DND-41 (cell line): ENCODE measurements at regions not wholly inside any gene's neighbourhood (a gene's known extent, or its start where the extent isn't known, plus 50 kb on each side); places are given as distances from the start of the nearest gene placed in this dataset.

Experiments
- ATAC-seq: fragments of 200-7000 bp; cut with Tn5 transposase; 3 replicates; pipeline ENCODE4 v1.9.1; 2021; ENCODE audit warnings: low read depth; ENCODE audit not compliant: insufficient read depth
- DNase-seq: peaks from one replicate; pipeline ENCODE4 v3.0.0-alpha.2; 2020
- H2AFZ ChIP-seq: 2 replicates; pipeline ENCODE4 v1.6.0; 2012; ENCODE audit warnings: low read depth, low read length
- H3K27ac ChIP-seq: 2 replicates; pipeline ENCODE4 v1.5.1; 2012; ENCODE audit warnings: low read length, inconsistent platforms
- H3K27me3 ChIP-seq: fragments of 200-600 bp; sonication (generic); 2 replicates; pipeline ENCODE4 v1.6.0; 2012; ENCODE audit warnings: low read length, mild to moderate bottlenecking, inconsistent platforms; ENCODE audit not compliant: insufficient read depth, poor library complexity
- H3K36me3 ChIP-seq: 2 replicates; pipeline ENCODE4 v1.5.1; 2012; ENCODE audit warnings: low read length, inconsistent platforms; ENCODE audit not compliant: insufficient read depth
- H3K4me1 ChIP-seq: 2 replicates; pipeline ENCODE4 v1.5.1; 2012; ENCODE audit warnings: mild to moderate bottlenecking, low read length; ENCODE audit not compliant: insufficient read depth
- H3K4me2 ChIP-seq: 2 replicates; pipeline ENCODE4 v1.6.0; 2012; ENCODE audit warnings: mild to moderate bottlenecking, moderate library complexity, low read length, inconsistent platforms; ENCODE audit not compliant: insufficient read depth
- H3K4me3 ChIP-seq, 2 experiments: fragments of 200-600 bp in 1 of 2; shearing (Covaris generic) in 1 of 2; 2 replicates each; pipeline ENCODE4 v1.5.1; 2012 to 2016; ENCODE audit warnings: inconsistent platforms in 2 of 2, low read length in 2 of 2, mild to moderate bottlenecking in 2 of 2, low read depth in 1 of 2, moderate library complexity in 1 of 2
- H3K79me2 ChIP-seq: 2 replicates; pipeline ENCODE4 v1.6.0; 2012; ENCODE audit warnings: low read length, inconsistent platforms; ENCODE audit not compliant: insufficient read depth
- H3K9ac ChIP-seq: 2 replicates; pipeline ENCODE4 v1.6.0; 2012; ENCODE audit warnings: low read depth, mild to moderate bottlenecking, inconsistent platforms, low read length, moderate library complexity
- H3K9me3 ChIP-seq: 2 replicates; pipeline ENCODE4 v1.5.1; 2012; ENCODE audit warnings: low read length, moderate library complexity, mild to moderate bottlenecking, inconsistent platforms; ENCODE audit not compliant: insufficient read depth, severe bottlenecking
- H4K20me1 ChIP-seq: 2 replicates; pipeline ENCODE4 v1.6.0; 2012; ENCODE audit warnings: low read length; ENCODE audit not compliant: insufficient read depth
- EZH2 ChIP-seq: IDR thresholded peaks from 3 replicates; pipeline ENCODE4 v1.6.1; 2012; ENCODE audit warnings: borderline replicate concordance, low read depth, mild to moderate bottlenecking, moderate library complexity, low read length, inconsistent platforms; ENCODE audit not compliant: severe bottlenecking
- TF ChIP-seq, protein P1 (sequence below): IDR thresholded peaks from 2 replicates; pipeline ENCODE4 v1.5.1; 2012; ENCODE audit warnings: borderline replicate concordance, low read length, moderate library complexity, mild to moderate bottlenecking; ENCODE audit not compliant: poor library complexity, severe bottlenecking; ENCODE audit errors: extremely low read depth

- Histone ChIP-seq H4K20me1 (no peaks in the 10 kb centered on the region), H3K27ac (no peak overlapping the region), H3K4me1 (no peaks in the 10 kb centered on the region), H3K9me3 (no peaks in the 10 kb centered on the region), H3K4me2 (no peak overlapping the region), H2AFZ (no peak overlapping the region), H3K9ac (no peak overlapping the region), H3K79me2 (no peaks in the 10 kb centered on the region), H3K4me3 (no peak overlapping the region), H3K36me3 (peaks cover 81% of the 10 kb centered on the region), H3K27me3 (no peaks in the 10 kb centered on the region)
- ATAC-seq (no peak), DNase-seq (no peak)
- TF ChIP-seq EZH2 = no peak
- TF ChIP-seq, protein P1, sequence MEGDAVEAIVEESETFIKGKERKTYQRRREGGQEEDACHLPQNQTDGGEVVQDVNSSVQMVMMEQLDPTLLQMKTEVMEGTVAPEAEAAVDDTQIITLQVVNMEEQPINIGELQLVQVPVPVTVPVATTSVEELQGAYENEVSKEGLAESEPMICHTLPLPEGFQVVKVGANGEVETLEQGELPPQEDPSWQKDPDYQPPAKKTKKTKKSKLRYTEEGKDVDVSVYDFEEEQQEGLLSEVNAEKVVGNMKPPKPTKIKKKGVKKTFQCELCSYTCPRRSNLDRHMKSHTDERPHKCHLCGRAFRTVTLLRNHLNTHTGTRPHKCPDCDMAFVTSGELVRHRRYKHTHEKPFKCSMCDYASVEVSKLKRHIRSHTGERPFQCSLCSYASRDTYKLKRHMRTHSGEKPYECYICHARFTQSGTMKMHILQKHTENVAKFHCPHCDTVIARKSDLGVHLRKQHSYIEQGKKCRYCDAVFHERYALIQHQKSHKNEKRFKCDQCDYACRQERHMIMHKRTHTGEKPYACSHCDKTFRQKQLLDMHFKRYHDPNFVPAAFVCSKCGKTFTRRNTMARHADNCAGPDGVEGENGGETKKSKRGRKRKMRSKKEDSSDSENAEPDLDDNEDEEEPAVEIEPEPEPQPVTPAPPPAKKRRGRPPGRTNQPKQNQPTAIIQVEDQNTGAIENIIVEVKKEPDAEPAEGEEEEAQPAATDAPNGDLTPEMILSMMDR = no peak
These were observed 151.4 kb downstream of the SNRPN start for GRCh38 chr15:25106209-25106608.

GRCh38 chr15:25133804-25134203 is 179.0 kb downstream of the SNRPN start:
- TF ChIP-seq EZH2 = no peak
- TF ChIP-seq, protein P1 = no peak
- ATAC-seq (no peak), DNase-seq (no peak)
- Histone ChIP-seq H3K27ac (no peak overlapping the region), H3K4me1 (no peaks in the 10 kb centered on the region), H3K4me2 (no peak overlapping the region), H3K36me3 (no peaks in the 10 kb centered on the region), H3K27me3 (no peaks in the 10 kb centered on the region), H2AFZ (no peak overlapping the region), H3K9me3 (no peaks in the 10 kb centered on the region), H3K9ac (no peak overlapping the region), H3K79me2 (no peaks in the 10 kb centered on the region), H4K20me1 (no peaks in the 10 kb centered on the region), H3K4me3 (no peak overlapping the region)

DNA sequence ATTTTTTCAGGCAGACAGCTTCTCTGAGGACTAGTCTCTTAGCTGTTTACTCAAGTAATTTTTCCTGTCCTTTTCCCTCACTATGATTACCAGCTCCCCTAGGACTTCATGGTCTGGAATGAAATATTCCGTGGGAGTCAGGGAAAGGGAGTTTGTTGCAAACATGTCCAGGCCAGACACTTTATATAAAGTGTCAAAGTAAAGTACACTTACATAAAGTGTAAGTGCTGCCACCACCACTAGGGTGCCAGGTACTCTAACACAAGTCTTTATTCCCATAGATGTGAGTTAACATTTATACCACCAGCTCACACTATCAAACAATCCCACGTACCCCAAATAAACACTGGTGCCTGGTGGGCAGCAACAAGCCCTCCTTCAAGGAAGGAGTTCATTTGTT is 179.8 kb downstream of the SNRPN start:
- Histone ChIP-seq H3K4me3 (no peak overlapping the region), H3K4me2 (no peak overlapping the region), H3K27me3 (no peaks in the 10 kb centered on the region), H3K36me3 (no peaks in the 10 kb centered on the region), H3K4me1 (no peaks in the 10 kb centered on the region), H3K79me2 (no peaks in the 10 kb centered on the region), H3K9me3 (no peaks in the 10 kb centered on the region), H3K9ac (no peak overlapping the region), H3K27ac (no peak overlapping the region), H2AFZ (no peak overlapping the region), H4K20me1 (no peaks in the 10 kb centered on the region)
- DNase-seq = no peak
- TF ChIP-seq EZH2 = no peak
- TF ChIP-seq, protein P1 = no peak
- no peak for ATAC-seq

DNA sequence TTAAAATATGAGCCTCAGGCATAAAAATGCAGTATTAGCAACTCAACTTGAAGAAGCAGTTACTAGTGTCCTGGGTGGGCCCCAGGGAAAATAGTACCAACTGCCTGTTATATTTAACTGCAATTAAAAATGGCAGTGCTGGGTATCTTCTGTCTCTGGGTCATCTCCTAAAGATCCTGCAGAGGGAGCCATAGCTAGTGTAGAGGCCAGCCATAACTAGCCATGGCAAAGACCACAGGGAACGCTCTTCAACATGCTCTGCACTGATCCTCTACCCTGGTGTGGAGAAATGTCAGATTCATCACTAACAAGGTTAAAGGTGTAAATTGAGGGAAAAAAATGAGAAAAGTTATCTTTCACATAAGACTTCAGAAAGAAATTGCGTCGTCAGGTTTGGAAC is 181.3 kb downstream of the SNRPN start:
- no peak for ATAC-seq
- Histone ChIP-seq H4K20me1 (no peaks in the 10 kb centered on the region), H3K4me2 (no peak overlapping the region), H3K36me3 (no peaks in the 10 kb centered on the region), H3K27ac (no peak overlapping the region), H3K9ac (no peak overlapping the region), H2AFZ (no peak overlapping the region), H3K4me1 (no peaks in the 10 kb centered on the region), H3K4me3 (no peak overlapping the region), H3K9me3 (no peaks in the 10 kb centered on the region), H3K27me3 (no peaks in the 10 kb centered on the region), H3K79me2 (no peaks in the 10 kb centered on the region)
- DNase-seq = no peak
- no peak for TF ChIP-seq EZH2
- TF ChIP-seq, protein P1 = no peak
